ENCODE measurements at regions not wholly inside any gene's neighbourhood (a gene's known extent, or its start where the extent isn't known, plus 50 kb on each side); places are given as distances from the start of the nearest gene placed in this dataset.

DNA sequence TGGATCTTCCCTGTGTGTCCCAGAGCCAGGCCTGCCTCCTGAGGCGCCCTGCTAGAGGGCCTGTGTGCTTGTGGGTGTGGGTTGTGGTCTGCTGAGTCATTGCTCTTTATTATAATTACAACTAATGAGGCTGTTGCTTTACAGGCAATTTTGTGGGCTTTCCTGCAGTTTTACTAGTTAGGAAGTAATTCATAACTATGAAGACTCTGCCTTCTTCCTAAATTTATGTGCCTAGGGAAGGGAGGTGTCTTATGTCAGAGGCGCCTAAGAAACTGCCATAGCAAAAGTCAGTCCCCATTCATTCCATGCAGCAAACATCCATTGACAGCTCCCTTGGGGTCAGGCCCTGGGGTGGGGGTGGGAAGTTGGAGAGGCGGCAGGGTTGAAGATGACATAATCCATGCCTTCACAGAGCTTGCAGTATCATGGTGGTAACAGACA lies 359.2 kb downstream of the IDS start:
- DNase-seq (ENCODE audit: low read depth), result no peak
- TF ChIP-seq, protein P1, sequence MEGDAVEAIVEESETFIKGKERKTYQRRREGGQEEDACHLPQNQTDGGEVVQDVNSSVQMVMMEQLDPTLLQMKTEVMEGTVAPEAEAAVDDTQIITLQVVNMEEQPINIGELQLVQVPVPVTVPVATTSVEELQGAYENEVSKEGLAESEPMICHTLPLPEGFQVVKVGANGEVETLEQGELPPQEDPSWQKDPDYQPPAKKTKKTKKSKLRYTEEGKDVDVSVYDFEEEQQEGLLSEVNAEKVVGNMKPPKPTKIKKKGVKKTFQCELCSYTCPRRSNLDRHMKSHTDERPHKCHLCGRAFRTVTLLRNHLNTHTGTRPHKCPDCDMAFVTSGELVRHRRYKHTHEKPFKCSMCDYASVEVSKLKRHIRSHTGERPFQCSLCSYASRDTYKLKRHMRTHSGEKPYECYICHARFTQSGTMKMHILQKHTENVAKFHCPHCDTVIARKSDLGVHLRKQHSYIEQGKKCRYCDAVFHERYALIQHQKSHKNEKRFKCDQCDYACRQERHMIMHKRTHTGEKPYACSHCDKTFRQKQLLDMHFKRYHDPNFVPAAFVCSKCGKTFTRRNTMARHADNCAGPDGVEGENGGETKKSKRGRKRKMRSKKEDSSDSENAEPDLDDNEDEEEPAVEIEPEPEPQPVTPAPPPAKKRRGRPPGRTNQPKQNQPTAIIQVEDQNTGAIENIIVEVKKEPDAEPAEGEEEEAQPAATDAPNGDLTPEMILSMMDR (IDR thresholded peaks at IDR 0.05; ENCODE audit: control insufficient read depth, extremely low read depth, insufficient read depth), result no peak
- H3K4me3 ChIP-seq (ENCODE audit: low read depth, low read length), result no peak overlapping the region

DNA sequence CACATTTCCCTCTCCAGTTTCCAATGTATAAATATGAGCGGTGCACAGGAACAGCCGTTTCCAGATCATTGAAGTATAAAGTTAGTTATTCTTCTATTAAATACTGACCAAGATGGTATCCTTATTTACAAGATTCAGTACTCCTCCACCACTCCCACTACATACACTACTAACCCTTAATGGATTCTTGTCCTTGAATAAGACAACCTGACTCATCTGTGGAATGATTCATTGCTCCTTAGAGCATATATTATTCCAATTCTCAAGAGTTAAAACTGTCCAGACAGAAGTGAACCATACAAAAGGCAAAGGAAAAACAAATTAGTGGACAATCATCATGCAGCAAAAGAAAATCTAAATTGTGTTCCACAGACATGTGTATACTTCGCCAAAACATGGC lies 373.3 kb downstream of the IDS start:
- no peak for DNase-seq (ENCODE audit: low read depth)
- no peak overlapping the region for H3K4me3 ChIP-seq (ENCODE audit: low read depth, low read length)
- TF ChIP-seq, protein P1 (IDR thresholded peaks at IDR 0.05; ENCODE audit: control insufficient read depth, extremely low read depth, insufficient read depth), result no peak

DNA sequence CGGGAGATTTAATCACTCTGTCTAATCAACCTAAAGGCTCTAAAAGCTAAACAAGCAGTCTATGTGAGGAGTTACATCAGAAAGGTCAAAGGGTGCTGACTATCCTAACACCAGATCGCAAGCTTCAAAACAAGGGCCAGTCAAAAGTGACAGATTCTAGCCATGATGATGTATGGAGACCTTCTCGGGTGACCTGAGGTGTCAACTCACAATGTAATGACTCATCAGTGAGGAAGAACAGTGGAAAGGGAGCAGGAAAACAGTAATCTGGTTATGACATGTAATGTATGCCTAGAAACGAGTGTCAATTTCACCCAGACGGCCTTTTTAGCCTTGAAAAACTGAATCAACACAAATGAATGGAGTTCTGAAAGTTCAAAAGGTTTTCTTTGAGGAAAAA lies 375.3 kb downstream of the IDS start:
- TF ChIP-seq, protein P1 (IDR thresholded peaks at IDR 0.05; ENCODE audit: control insufficient read depth, extremely low read depth, insufficient read depth), result no peak
- DNase-seq (ENCODE audit: low read depth), result no peak
- H3K4me3 ChIP-seq (ENCODE audit: low read depth, low read length), result no peak overlapping the region

DNA sequence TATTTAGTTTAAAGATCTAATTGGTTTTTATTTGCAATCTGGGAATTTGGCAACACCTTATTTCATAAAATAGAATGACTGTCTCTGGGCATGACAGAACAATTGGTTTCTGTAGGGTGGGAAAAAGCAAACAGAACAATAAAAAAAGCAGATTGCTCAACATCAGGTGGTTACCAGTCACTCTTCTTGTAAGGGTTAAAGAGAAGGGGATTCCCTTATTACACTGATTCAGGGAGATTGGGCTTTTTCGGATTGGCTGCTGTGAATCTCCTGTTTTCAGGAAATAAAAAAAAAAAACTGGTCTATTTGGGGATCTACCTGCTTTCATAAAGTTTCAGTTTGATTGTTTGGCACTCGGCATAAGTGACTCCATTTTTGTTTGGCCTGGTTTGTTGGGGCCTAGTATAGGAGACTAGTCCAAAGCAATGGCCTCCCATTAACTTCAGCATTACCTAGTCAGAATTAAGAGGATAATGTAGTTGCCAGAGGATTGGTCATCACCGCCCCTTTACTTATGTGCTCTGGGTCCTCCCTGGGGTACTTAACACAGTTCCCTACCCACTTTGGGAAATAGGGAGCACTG lies 380.5 kb downstream of the IDS start:
- TF ChIP-seq, protein P1 (IDR thresholded peaks at IDR 0.05; ENCODE audit: control insufficient read depth, extremely low read depth, insufficient read depth), result no peak
- no peak for DNase-seq (ENCODE audit: low read depth)
- no peak overlapping the region for H3K4me3 ChIP-seq (ENCODE audit: low read depth, low read length)

DNA sequence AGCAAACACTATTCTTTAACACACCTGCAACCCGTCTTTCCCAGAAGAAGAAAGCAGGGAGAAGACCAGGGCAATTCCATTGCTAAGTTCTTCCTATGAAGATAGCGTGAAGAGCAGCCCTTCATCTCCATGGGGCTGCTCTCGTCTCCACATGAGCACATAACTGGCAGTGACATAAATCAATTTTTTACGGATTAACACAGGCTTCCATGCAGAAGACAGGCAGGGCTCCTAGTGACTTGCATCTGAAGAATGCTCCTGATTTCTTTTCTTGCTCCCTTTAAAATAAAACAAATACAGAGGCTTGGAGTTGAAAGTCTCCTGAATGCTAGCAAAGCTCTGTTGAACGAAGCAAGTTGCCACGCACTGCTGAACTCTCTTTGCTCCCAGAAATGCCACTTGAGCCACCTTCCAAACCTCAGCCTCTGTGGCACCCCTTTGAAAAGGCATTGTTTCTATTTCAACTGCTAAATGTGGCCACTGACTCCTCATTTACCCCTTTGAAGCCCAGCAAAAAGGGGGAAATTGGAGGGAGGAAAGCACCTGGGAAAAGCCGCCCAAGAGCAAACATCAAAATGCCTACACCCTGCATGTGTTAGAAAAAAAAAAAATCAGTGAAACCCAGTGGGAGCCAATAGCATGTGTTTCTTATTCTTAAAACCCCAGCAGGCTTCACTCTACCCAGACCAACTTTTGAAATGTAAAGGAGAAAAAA lies 383.7 kb downstream of the IDS start:
- TF ChIP-seq, protein P1 (IDR thresholded peaks at IDR 0.05; ENCODE audit: control insufficient read depth, extremely low read depth, insufficient read depth), result no peak
- DNase-seq (ENCODE audit: low read depth), result no peak
- no peak overlapping the region for H3K4me3 ChIP-seq (ENCODE audit: low read depth, low read length)

DNA sequence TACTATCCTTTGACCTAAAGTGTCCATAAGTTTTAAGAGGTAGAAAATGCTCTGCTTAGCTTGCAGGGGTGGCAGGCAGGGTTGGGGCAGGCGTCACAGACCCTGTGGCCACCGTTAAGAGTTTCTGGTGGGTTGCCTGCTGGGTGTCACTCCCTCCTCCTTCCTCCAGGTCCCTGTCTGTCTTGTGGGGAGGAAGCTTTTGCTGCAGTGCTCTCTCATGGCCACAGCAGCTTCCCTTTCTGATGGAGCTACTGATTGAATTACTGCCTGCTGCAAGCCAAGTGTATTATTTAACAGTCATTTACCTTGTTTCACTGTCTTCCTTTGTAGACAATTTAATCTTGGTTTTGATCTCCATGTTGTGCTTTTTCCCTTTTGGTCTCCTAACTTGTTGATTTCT lies 384.6 kb downstream of the IDS start:
- no peak overlapping the region for H3K4me3 ChIP-seq (ENCODE audit: low read depth, low read length)
- no peak for DNase-seq (ENCODE audit: low read depth)
- TF ChIP-seq, protein P1 (IDR thresholded peaks at IDR 0.05; ENCODE audit: control insufficient read depth, extremely low read depth, insufficient read depth), result no peak

DNA sequence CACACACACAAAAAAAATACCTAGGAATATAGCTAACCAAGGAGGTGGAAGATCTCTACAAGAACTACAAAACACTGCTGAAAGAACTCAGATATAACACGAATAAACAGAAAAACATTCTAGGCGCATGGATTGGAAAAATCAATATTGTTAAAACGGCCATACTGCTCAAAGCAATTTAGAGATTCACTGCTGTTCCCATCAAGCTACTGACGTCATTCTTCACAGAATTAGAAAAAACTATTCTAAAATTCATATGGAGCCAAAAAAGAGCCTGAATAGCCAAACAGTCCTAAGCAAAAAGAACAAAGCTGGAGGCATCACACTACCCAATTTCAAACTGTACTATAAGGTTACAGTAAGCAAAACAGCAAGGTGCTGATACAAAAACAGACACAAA lies 390.2 kb downstream of the IDS start:
- no peak for DNase-seq (ENCODE audit: low read depth)

More for the DNA sequence above, 390.2 kb downstream of the IDS start:
- H3K4me3 ChIP-seq (ENCODE audit: low read depth, low read length), result no peak overlapping the region
- TF ChIP-seq, protein P1 (IDR thresholded peaks at IDR 0.05; ENCODE audit: control insufficient read depth, extremely low read depth, insufficient read depth), result no peak

All from LNCaP clone FGC (cell line).